ENCODE measurements at regions not wholly inside any gene's neighbourhood (a gene's known extent, or its start where the extent isn't known, plus 50 kb on each side); places are given as distances from the start of the nearest gene placed in this dataset.

DNA sequence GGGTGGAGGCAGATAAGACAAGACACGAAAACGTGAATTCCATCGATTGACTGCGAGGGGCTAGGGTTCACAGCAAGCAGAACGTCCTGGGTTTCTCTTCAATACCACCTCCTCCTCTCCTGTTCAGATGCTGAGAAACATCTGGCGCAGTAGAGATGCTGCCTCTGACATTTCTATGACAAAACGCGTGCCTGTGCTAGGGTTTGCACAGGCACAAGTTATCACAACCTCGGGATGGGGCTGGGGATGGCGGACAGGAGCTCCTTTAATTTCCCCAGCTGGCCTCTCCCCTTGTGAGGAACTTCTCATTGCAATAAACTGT, 99.8 kb upstream of the SVIL start:
- Histone ChIP-seq H3K27me3 (no peaks in the 10 kb centered on the region), H3K36me3 (no peaks in the 10 kb centered on the region), H3K4me1 (peaks cover 0 to 26% (median 14%) of the 10 kb centered on the region in 12 donors), H3K4me3 (peak overlapping the region; percentile 42 to 94 (median 85)), H3K27ac (peak overlapping the region; percentile 85 to 98 (median 93)), H3K9me3 (no peaks in the 10 kb centered on the region)
- peak in 1 of 5 donors; percentile 22 for DNase-seq
- intact Hi-C loops (cut with DNase I), result loop anchor here in 8 of 10 donors (5.0 to 10.0 kb wide), 9 partner anchors 42 to 220 kb away; partner anchors contain the start of gene SVIL (in 1 of the 8)
- no peak for ATAC-seq
- WGBS, 4 donors, result 49 to 65% (median 57%) methylated on average over 10 of the region's 10 CpGs
- TF ChIP-seq, protein P1, sequence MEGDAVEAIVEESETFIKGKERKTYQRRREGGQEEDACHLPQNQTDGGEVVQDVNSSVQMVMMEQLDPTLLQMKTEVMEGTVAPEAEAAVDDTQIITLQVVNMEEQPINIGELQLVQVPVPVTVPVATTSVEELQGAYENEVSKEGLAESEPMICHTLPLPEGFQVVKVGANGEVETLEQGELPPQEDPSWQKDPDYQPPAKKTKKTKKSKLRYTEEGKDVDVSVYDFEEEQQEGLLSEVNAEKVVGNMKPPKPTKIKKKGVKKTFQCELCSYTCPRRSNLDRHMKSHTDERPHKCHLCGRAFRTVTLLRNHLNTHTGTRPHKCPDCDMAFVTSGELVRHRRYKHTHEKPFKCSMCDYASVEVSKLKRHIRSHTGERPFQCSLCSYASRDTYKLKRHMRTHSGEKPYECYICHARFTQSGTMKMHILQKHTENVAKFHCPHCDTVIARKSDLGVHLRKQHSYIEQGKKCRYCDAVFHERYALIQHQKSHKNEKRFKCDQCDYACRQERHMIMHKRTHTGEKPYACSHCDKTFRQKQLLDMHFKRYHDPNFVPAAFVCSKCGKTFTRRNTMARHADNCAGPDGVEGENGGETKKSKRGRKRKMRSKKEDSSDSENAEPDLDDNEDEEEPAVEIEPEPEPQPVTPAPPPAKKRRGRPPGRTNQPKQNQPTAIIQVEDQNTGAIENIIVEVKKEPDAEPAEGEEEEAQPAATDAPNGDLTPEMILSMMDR (IDR thresholded peaks at IDR 0.05), result no peak
- no peak for TF ChIP-seq POLR2A (IDR thresholded peaks at IDR 0.05)

DNA sequence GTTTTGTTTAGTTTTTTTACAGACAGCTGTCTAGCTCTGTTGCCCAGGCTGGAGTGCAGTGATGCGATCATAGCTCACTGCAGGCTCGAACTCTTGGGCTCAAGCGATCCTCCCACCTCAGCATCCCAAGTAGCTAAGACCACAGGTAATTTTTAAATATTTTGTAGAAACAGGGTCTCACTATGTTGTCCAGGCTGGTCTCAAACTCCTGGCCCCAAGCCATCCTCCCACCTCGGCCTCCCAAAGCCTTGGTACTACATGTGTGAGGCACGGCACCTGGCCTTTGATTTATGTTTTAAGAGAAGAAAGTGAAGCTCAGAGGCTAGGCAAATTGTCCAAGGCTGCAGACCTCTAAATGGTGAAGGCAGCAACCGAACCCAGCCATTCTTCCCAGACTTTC, 98.6 kb upstream of the SVIL start:
- H3K9me3 ChIP-seq, result no peaks in the 10 kb centered on the region
- intact Hi-C loops (cut with DNase I), result loop anchor here in 8 of 10 donors (5.0 to 10.0 kb wide), 9 partner anchors 41 to 219 kb away; partner anchors contain the start of gene SVIL (in 1 of the 8)
- no peaks in the 10 kb centered on the region for H3K36me3 ChIP-seq
- DNase-seq (no peak), ATAC-seq (no peak)
- H3K4me3 ChIP-seq, result peak overlapping the region in 1 of 12 donors; percentile 90
- 80 to 95% (median 91%) methylated on average over 6 of the region's 6 CpGs for WGBS, 4 donors
- peak overlapping the region in 1 of 12 donors; percentile 98 for H3K27ac ChIP-seq
- H3K4me1 ChIP-seq, result peaks cover 0 to 34% (median 16%) of the 10 kb centered on the region in 12 donors
- TF ChIP-seq, protein P1 (IDR thresholded peaks at IDR 0.05), result no peak
- no peak for TF ChIP-seq POLR2A (IDR thresholded peaks at IDR 0.05)
- H3K27me3 ChIP-seq, result no peaks in the 10 kb centered on the region

DNA sequence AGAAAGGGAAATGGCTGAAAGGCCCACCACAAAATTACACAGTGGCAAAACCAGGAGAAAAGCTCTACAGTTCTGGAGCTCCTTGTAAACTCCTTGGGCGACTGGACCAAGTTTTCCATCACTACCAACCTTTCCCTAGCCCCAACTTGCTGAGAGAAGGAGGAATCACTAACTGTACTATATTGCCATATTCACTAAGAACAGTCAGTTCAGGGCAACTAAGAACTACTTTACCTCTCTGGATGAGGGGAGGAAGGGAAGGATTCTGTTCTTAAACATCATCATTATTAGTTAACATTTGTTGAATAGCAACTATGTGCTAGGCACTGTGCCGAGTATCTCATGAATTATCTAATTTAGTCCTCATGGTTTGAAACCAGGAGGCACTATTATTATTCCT, 98.1 kb upstream of the SVIL start:
- no peaks in the 10 kb centered on the region for H3K9me3 ChIP-seq
- intact Hi-C loops (cut with DNase I), result loop anchor here in 8 of 10 donors (5.0 to 10.0 kb wide), 9 partner anchors 41 to 218 kb away; partner anchors contain the start of gene SVIL (in 1 of the 8)
- peaks cover 0 to 37% (median 18%) of the 10 kb centered on the region in 12 donors for H3K4me1 ChIP-seq
- no peak overlapping the region for H3K4me3 ChIP-seq
- no peaks in the 10 kb centered on the region for H3K36me3 ChIP-seq
- ATAC-seq, result no peak
- WGBS, 4 donors, result 84 to 93% (median 88%) methylated on average over 2 of the region's 2 CpGs
- no peak for TF ChIP-seq POLR2A (IDR thresholded peaks at IDR 0.05)
- TF ChIP-seq, protein P1 (IDR thresholded peaks at IDR 0.05), result no peak
- no peak for DNase-seq
- H3K27me3 ChIP-seq, result no peaks in the 10 kb centered on the region
- peak overlapping the region in 1 of 12 donors; percentile 98 for H3K27ac ChIP-seq

DNA sequence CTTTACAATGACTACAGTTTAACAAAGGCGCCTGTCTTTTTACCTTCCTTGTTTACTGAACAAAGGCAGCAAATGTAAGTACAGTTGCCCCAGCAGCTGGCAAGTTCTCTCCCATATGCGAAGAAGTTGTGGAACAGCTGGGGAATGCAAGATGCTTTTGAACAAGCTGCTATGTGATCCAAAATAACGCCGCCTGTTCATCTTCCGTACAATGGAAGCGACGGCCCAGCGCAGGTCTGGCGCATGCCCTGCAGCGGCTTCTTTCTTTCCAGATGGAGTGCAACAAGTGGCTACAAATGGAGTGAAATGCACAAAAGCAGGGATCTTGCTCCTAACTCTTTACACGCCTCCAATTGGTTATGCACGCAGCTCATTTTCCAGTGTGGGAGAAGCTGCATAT, 97.0 kb upstream of the SVIL start:
- 78 to 92% (median 84%) methylated on average over 12 of the region's 12 CpGs for WGBS, 4 donors
- Histone ChIP-seq H3K36me3 (no peaks in the 10 kb centered on the region), H3K27ac (peak overlapping the region in 1 of 12 donors; percentile 98), H3K9me3 (no peaks in the 10 kb centered on the region), H3K4me3 (peak overlapping the region in 1 of 12 donors; percentile 10), H3K27me3 (no peaks in the 10 kb centered on the region), H3K4me1 (peaks cover 0 to 38% (median 19%) of the 10 kb centered on the region in 12 donors)
- no peak for DNase-seq
- TF ChIP-seq POLR2A (IDR thresholded peaks at IDR 0.05), result no peak
- TF ChIP-seq, protein P1 (IDR thresholded peaks at IDR 0.05), result no peak
- no peak for ATAC-seq
- intact Hi-C loops (cut with DNase I), result loop anchor here in 8 of 10 donors (5.0 to 10.0 kb wide), 9 partner anchors 39 to 217 kb away; partner anchors contain the start of gene SVIL (in 1 of the 8)
